IMR-90 (cell line): ENCODE measurements at regions not wholly inside any gene's neighbourhood (a gene's known extent, or its start where the extent isn't known, plus 50 kb on each side); places are given as distances from the start of the nearest gene placed in this dataset.

Experiments
- ATAC-seq: fragments of 200-7000 bp; cut with Tn5 transposase; 2 replicates; pipeline ENCODE4 v1.9.1; 2020; ENCODE audit warnings: low read depth, mild to moderate bottlenecking, moderate library complexity
- BruUV-seq: library from RNA; stranded (reverse); fragments of 400-500 nt; replicated peaks from 2 replicates; lab custom pipeline; 2021; lab: Mats Ljungman, UMichigan
- CTCF ChIA-PET: fragments of 300-600 bp; formaldehyde crosslinking; extraction: SDS; loops from one replicate; lab custom pipeline; 2021; ENCODE audit warnings: antibody characterized with exemption; lab: Yijun Ruan, JAX
- POLR2A ChIA-PET: fragments of 300-600 bp; sonication (Branson Sonifier 250); formaldehyde crosslinking; loops from one replicate; lab custom pipeline; 2022; ENCODE audit warnings: antibody characterized with exemption; ENCODE audit not compliant: unreplicated experiment; lab: Charles Lee
- DNase-seq: peaks from one replicate; pipeline ENCODE4 v3.0.0; 2013
- H2AFZ ChIP-seq: replicated peaks from 2 replicates; pipeline ENCODE3; 2013; ENCODE audit warnings: low read length, mild to moderate bottlenecking; ENCODE audit not compliant: poor library complexity
- H2AK5ac ChIP-seq: 2 replicates; pipeline ENCODE4 v1.6.1; 2013; ENCODE audit warnings: low read depth, low read length, inconsistent platforms
- H2AK9ac ChIP-seq: replicated peaks from 2 replicates; pipeline ENCODE3; 2013; ENCODE audit warnings: mild to moderate bottlenecking, low read depth, low read length, moderate library complexity; ENCODE audit not compliant: poor library complexity
- H2BK120ac ChIP-seq: 2 replicates; pipeline ENCODE4 v1.6.1; 2013; ENCODE audit warnings: low read depth, low read length, inconsistent platforms
- H2BK15ac ChIP-seq: 3 replicates; pipeline ENCODE4 v1.6.1; 2013; ENCODE audit warnings: low read depth, low read length, inconsistent platforms
- H2BK20ac ChIP-seq: 2 replicates; pipeline ENCODE4 v1.6.1; 2013; ENCODE audit warnings: low read depth, mild to moderate bottlenecking, inconsistent platforms, low read length, moderate library complexity
- H2BK5ac ChIP-seq: 2 replicates; pipeline ENCODE4 v1.6.1; 2013; ENCODE audit warnings: mild to moderate bottlenecking, low read depth, low read length, inconsistent platforms; ENCODE audit not compliant: poor library complexity, severe bottlenecking
- H3K14ac ChIP-seq: replicated peaks from 2 replicates; pipeline ENCODE4 v1.6.1; 2013; ENCODE audit warnings: low read depth, low read length, inconsistent platforms
- H3K18ac ChIP-seq: 2 replicates; pipeline ENCODE4 v1.6.1; 2013; ENCODE audit warnings: low read depth, low read length, control low read depth
- H3K23ac ChIP-seq: 2 replicates; pipeline ENCODE4 v1.6.1; 2013; ENCODE audit warnings: low read depth, low read length, inconsistent platforms
- H3K27ac ChIP-seq: 2 replicates; pipeline ENCODE4 v1.5.1; 2013; ENCODE audit warnings: mild to moderate bottlenecking, control low read depth, low read length; ENCODE audit not compliant: insufficient read depth
- H3K27me3 ChIP-seq: 2 replicates; pipeline ENCODE4 v1.6.1; 2013; ENCODE audit warnings: low read length; ENCODE audit not compliant: control insufficient read depth, insufficient read depth
- H3K36me3 ChIP-seq: 2 replicates; pipeline ENCODE4 v1.6.1; 2013; ENCODE audit warnings: low read length, mixed read lengths; ENCODE audit not compliant: control insufficient read depth, insufficient read depth
- H3K4ac ChIP-seq: 2 replicates; pipeline ENCODE4 v1.6.1; 2013; ENCODE audit warnings: low read depth, low read length, inconsistent platforms
- H3K4me1 ChIP-seq: 2 replicates; pipeline ENCODE4 v1.6.1; 2013; ENCODE audit warnings: low read length, mixed read lengths; ENCODE audit not compliant: control insufficient read depth, insufficient read depth
- H3K4me2 ChIP-seq: 2 replicates; pipeline ENCODE4 v1.6.1; 2013; ENCODE audit warnings: low read depth, mild to moderate bottlenecking, control low read depth, low read length, moderate library complexity
- H3K4me3 ChIP-seq: 2 replicates; pipeline ENCODE4 v1.5.1; 2013; ENCODE audit warnings: low read depth, mild to moderate bottlenecking, control low read depth, low read length, moderate library complexity; ENCODE audit not compliant: insufficient read depth
- H3K56ac ChIP-seq: 2 replicates; pipeline ENCODE4 v1.6.1; 2013; ENCODE audit warnings: low read length, inconsistent platforms; ENCODE audit not compliant: insufficient read depth; ENCODE audit errors: extremely low read depth
- H3K79me1 ChIP-seq, 2 experiments: 2 replicates each; pipeline ENCODE4 v1.6.1; 2013; ENCODE audit warnings: low read length in 2 of 2, inconsistent platforms in 1 of 2, low read depth in 1 of 2
- H3K9ac ChIP-seq: 2 replicates; pipeline ENCODE4 v1.6.1; 2013; ENCODE audit warnings: low read depth, low read length, control low read depth
- H3K9me1 ChIP-seq: 2 replicates; pipeline ENCODE4 v1.6.1; 2013; ENCODE audit warnings: low read length, inconsistent platforms; ENCODE audit not compliant: insufficient read depth
- H3K9me3 ChIP-seq: 2 replicates; pipeline ENCODE4 v1.6.1; 2013; ENCODE audit warnings: low read length; ENCODE audit not compliant: control insufficient read depth, insufficient read depth
- H4K20me1 ChIP-seq: 2 replicates; pipeline ENCODE4 v1.6.1; 2013; ENCODE audit warnings: low read length, inconsistent platforms; ENCODE audit not compliant: insufficient read depth
- H4K5ac ChIP-seq: 2 replicates; pipeline ENCODE4 v1.6.1; 2013; ENCODE audit warnings: mild to moderate bottlenecking, low read depth, low read length, control low read depth
- H4K8ac ChIP-seq, 2 experiments: 2 replicates each; pipeline ENCODE4 v1.6.1; 2013; ENCODE audit warnings: low read depth in 2 of 2, low read length in 2 of 2, control low read depth in 1 of 2, inconsistent platforms in 1 of 2
- H4K91ac ChIP-seq: 2 replicates; pipeline ENCODE4 v1.6.1; 2013; ENCODE audit warnings: low read depth, low read length, inconsistent platforms; ENCODE audit not compliant: insufficient read depth
- CHD1 ChIP-seq: IDR thresholded peaks from 2 replicates; pipeline ENCODE4 v1.6.1; 2012; ENCODE audit warnings: low read depth, low read length, improper control_type of control experiment
- MAFK ChIP-seq: IDR thresholded peaks from 2 replicates; pipeline ENCODE4 v1.6.1; 2012; ENCODE audit warnings: low read depth, low read length, improper control_type of control experiment
- NFE2L2 ChIP-seq: fragments of 150-350 bp; IDR thresholded peaks from 2 replicates; pipeline ENCODE4 v1.6.1; 2016; ENCODE audit warnings: low read depth, mild to moderate bottlenecking, low read length
- WGBS, 2 experiments: methylation state at CpG; one replicate each; pipeline versions ENCODE4 v1.1.5 to v1.1.7; 2013; ENCODE audit warnings: missing lambda C conversion rate in 2 of 2; ENCODE audit not compliant: insufficient read length in 1 of 2; ENCODE audit errors: extremely low coverage in 2 of 2; 5-methylcytosine and 5-hydroxymethylcytosine counted together
- dilution Hi-C: fragments of 300-500 bp; cut with HindIII; formaldehyde crosslinking; loops from one replicate; pipeline ENCODE4 v1.14.3; 2018; ENCODE audit warnings: low sequenced_read_pairs; ENCODE audit not compliant: unreplicated experiment
- in situ Hi-C: fragments of 300-500 bp; cut with MboI; formaldehyde crosslinking; loops from 3 replicates; pipeline ENCODE4 v1.14.3; 2019; ENCODE audit warnings: low sequenced_read_pairs, inconsistent platforms, mixed read lengths
- intact Hi-C: fragments of 100-400 bp; cut with micrococcal nuclease; formaldehyde crosslinking; loops from 2 replicates; pipeline ENCODE4 v1.10.0; 2022

- no peaks in the 10 kb centered on the region for H3K79me1 ChIP-seq
- no peak overlapping the region for H2AK9ac ChIP-seq
- TF ChIP-seq NFE2L2 (no peak), MAFK (no peak), CHD1 (no peak)
- H3K23ac ChIP-seq, result no peak overlapping the region
- no peaks in the 10 kb centered on the region for H3K4me1 ChIP-seq
- H4K20me1 ChIP-seq, result no peaks in the 10 kb centered on the region
- no peaks in the 10 kb centered on the region for H3K36me3 ChIP-seq
- no peak overlapping the region for H3K9ac ChIP-seq
- H2BK5ac ChIP-seq, result no peak overlapping the region
- no peak overlapping the region for H3K4me3 ChIP-seq
- no peak overlapping the region for H4K5ac ChIP-seq
- H3K56ac ChIP-seq, result no peak overlapping the region
- no peak overlapping the region for H3K27ac ChIP-seq
- ATAC-seq, result no peak
- no peak overlapping the region for H3K4ac ChIP-seq
- dilution Hi-C loops, result no loop called here
- POLR2A ChIA-PET, result no interaction called here
- BruUV-seq, result no TSS peak
- H4K8ac ChIP-seq, result no peak overlapping the region
- no peak overlapping the region for H3K14ac ChIP-seq
- intact Hi-C loops, result no loop called here
- H2BK20ac ChIP-seq, result no peak overlapping the region
- 100% methylated on average over 1 of the region's 6 CpGs; no CpG with 5 or more reads in 1 of the 2 experiments for WGBS, 2 experiments
- H3K18ac ChIP-seq, result no peak overlapping the region
- CTCF ChIA-PET, result no interaction called here
- H3K27me3 ChIP-seq, result peaks cover 8% of the 10 kb centered on the region
- H3K9me1 ChIP-seq, result no peaks in the 10 kb centered on the region
- no peak overlapping the region for H2AFZ ChIP-seq
- no peaks in the 10 kb centered on the region for H3K9me3 ChIP-seq
- H3K4me2 ChIP-seq, result no peak overlapping the region
- no peak overlapping the region for H4K91ac ChIP-seq
- in situ Hi-C loops, result no loop called here
- H2BK120ac ChIP-seq, result no peak overlapping the region
- H2BK15ac ChIP-seq, result no peak overlapping the region
- no peak overlapping the region for H2AK5ac ChIP-seq
- no peak for DNase-seq
Measured at GRCh38 chr12:69097619-69098368, 141.6 kb upstream of the CPSF6 start.
